H1 (cell line): ENCODE measurements at regions not wholly inside any gene's neighbourhood (a gene's known extent, or its start where the extent isn't known, plus 50 kb on each side); places are given as distances from the start of the nearest gene placed in this dataset.

ENCODE experiments used
- ATF3 ChIP-seq: IDR thresholded peaks from 2 replicates; pipeline ENCODE4 v1.6.1; 2011; ENCODE audit warnings: low read depth, mild to moderate bottlenecking, low read length; ENCODE audit not compliant: insufficient read depth
- CBX8 ChIP-seq: fragments of 300-800, 300-1000 bp; sonication (generic); IDR thresholded peaks from 2 replicates; pipeline ENCODE4 v1.7.1; 2016; ENCODE audit warnings: low read depth, low read length, borderline replicate concordance
- CHD7 ChIP-seq: fragments of 300-600 bp; sonication (generic); IDR thresholded peaks from 2 replicates; pipeline ENCODE4 v1.7.1; 2012; ENCODE audit warnings: low read length, moderate library complexity, mild to moderate bottlenecking, inconsistent platforms; ENCODE audit not compliant: insufficient replicate concordance
- CTBP2 ChIP-seq: IDR thresholded peaks from 2 replicates; pipeline ENCODE4 v1.7.0; 2011; ENCODE audit warnings: borderline replicate concordance, mild to moderate bottlenecking, moderate library complexity, mixed read lengths, low read length; ENCODE audit not compliant: insufficient read depth, insufficient read length
- E2F6 ChIP-seq: IDR thresholded peaks from 2 replicates; pipeline ENCODE4 v1.6.1; 2012; ENCODE audit warnings: inconsistent platforms
- JUND ChIP-seq: IDR thresholded peaks from 2 replicates; pipeline ENCODE4 v1.6.1; 2011; ENCODE audit warnings: mild to moderate bottlenecking, improper control_type of control experiment, low read length
- POLR2AphosphoS5 ChIP-seq: IDR thresholded peaks from 2 replicates; pipeline ENCODE4 v1.6.1; 2011; ENCODE audit warnings: low read depth, low read length
- SP2 ChIP-seq: IDR thresholded peaks from 2 replicates; pipeline ENCODE4 v1.6.1; 2012; ENCODE audit warnings: mild to moderate bottlenecking, low read length, inconsistent platforms
- USF2 ChIP-seq: IDR thresholded peaks from 2 replicates; pipeline ENCODE4 v1.6.1; 2011; ENCODE audit warnings: low read length, improper control_type of control experiment

- TF ChIP-seq CHD7 (no peak), SP2 (no peak), E2F6 (no peak), CBX8 (no peak), USF2 (no peak), CTBP2 (no peak), JUND (no peak), ATF3 (no peak), POLR2AphosphoS5 (no peak)
- TF ChIP-seq, all 59 proteins: peak for 0
These were observed 159.0 kb downstream of the METTL4 start (continued) for GRCh38 chr18:2412281-2412680.
